Tongue (tissue), 1 donor: ENCODE measurements at regions not wholly inside any gene's neighbourhood (a gene's known extent, or its start where the extent isn't known, plus 50 kb on each side); places are given as distances from the start of the nearest gene placed in this dataset.
"Not testable (repeated sequence)": the region's sequence is repeated elsewhere in the genome, so short reads cannot be mapped to it uniquely, and the experiment has no call there.

Experiments used
- DNase-seq: peaks from one replicate; pipeline ENCODE4 v3.0.0-alpha.2; 2015

GRCh38 chr6:27617700-27618689 lies 145.1 kb upstream of the ZNF184 start:
- peak; percentile 41 for DNase-seq

- no peak for DNase-seq
Measured at GRCh38 chr6:27617046-27617687, 144.3 kb upstream of the ZNF184 start.

GRCh38 chr6:27616328-27617045 lies 143.6 kb upstream of the ZNF184 start:
- no peak for DNase-seq

- DNase-seq: no peak
Measured at GRCh38 chr6:27611451-27611850, 138.5 kb upstream of the ZNF184 start.

GRCh38 chr6:27608916-27609883 lies 136.3 kb upstream of the ZNF184 start:
- DNase-seq: no peak

GRCh38 chr6:27605401-27606342 lies 132.8 kb upstream of the ZNF184 start:
- peak; percentile 70 for DNase-seq

GRCh38 chr6:27604986-27605385 lies 132.1 kb upstream of the ZNF184 start:
- DNase-seq: no peak

- DNase-seq: no peak
Measured at GRCh38 chr6:27601668-27602254, 128.9 kb upstream of the ZNF184 start.

- no peak for DNase-seq
Measured at GRCh38 chr6:27599859-27600532, 127.1 kb upstream of the ZNF184 start.

- DNase-seq: not testable (repeated sequence)
Measured at GRCh38 chr6:27597031-27597567, 124.2 kb upstream of the ZNF184 start.

- DNase-seq: no peak
Measured at GRCh38 chr6:27593861-27594260, 121.0 kb upstream of the ZNF184 start.

GRCh38 chr6:27593200-27593818 lies 120.4 kb upstream of the ZNF184 start:
- no peak for DNase-seq

- DNase-seq: peak; percentile 72
Measured at GRCh38 chr6:27592481-27593199, 119.7 kb upstream of the ZNF184 start.

- DNase-seq: peak; percentile 23
Measured at GRCh38 chr6:27591699-27592480, 119.0 kb upstream of the ZNF184 start.

- DNase-seq: not testable (repeated sequence)
Measured at GRCh38 chr6:27585316-27585715, 112.4 kb upstream of the ZNF184 start.

- no peak for DNase-seq
Measured at GRCh38 chr6:27584326-27584725, 111.4 kb upstream of the ZNF184 start.
